ENCODE measurements at regions not wholly inside any gene's neighbourhood (a gene's known extent, or its start where the extent isn't known, plus 50 kb on each side); places are given as distances from the start of the nearest gene placed in this dataset.

DNA sequence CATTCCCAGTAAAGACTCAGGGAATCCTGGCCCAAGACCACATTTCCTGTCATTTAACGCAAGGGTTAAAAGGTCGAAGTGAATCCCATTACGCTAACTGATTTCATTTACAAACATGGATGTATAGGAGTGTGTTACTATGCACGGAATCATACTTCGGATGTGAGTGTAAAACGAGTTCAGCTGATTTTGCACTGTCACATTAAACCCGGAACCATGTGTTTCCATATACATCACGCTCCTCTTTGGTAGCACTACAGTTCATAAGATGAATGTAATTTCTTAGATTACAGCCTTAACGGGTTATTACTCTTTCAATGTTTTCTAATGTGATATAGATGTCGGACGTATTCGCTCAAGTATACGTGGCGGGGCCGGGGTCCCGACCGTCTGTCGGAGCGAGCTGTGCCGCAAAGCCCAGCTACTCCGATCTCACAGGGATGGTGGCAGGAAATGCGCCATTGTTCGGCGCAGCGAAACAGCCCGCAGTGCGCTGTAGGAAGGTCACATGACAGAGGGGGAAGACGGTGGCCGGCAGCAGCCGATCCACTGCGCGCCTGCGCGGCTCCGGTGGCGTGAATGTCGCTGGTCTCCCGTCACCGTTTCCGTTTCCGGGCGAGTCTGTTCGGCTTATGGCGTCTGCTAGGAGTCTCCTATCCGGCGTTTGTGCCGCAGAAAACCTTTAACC is 97.3 kb downstream of the NPAP1 start:
- Mint-ChIP-seq H3K9me3 (ENCODE audit: insufficient read depth) (peaks cover 18% of the 10 kb centered on the region), H3K4me1 (peaks cover 3% of the 10 kb centered on the region), H3K4me3 (peak overlapping the region; percentile 86), H3K27me3 (no peaks in the 10 kb centered on the region), H3K27ac (peak overlapping the region; percentile 65)
- ChIA-PET POLR2A (no interaction called here), CTCF (no interaction called here)
- Histone ChIP-seq H3K79me2 (ENCODE audit: control insufficient read depth, insufficient read depth, low read length) (no peaks in the 10 kb centered on the region), H3K9me3 (ENCODE audit: control extremely low read depth in 1 of 3, control insufficient read depth in 2 of 3, insufficient read depth in 1 of 3, low read length in 2 of 3) (peaks cover 2 to 20% (median 18%) of the 10 kb centered on the region in 3 donors), H3K4me2 (replicated peaks; ENCODE audit: low read depth, low read length, poor library complexity, severe bottlenecking) (peak overlapping the region; percentile 51), H3K36me3 (replicated peaks in 1 of 2; ENCODE audit: control extremely low read depth in 1 of 2, control insufficient read depth in 1 of 2, extremely low read depth in 1 of 2, insufficient read depth in 2 of 2, low read length in 1 of 2) (no peaks in the 10 kb centered on the region), H3K4me3 (ENCODE audit: control extremely low read depth in 1 of 5, extremely low read depth in 1 of 5, insufficient read depth in 1 of 5, low read depth in 2 of 5, low read length in 4 of 5) (peak overlapping the region in 4 of 5 experiments; percentile 24 to 49 (median 39)), H4K20me1 (ENCODE audit: control insufficient read depth, insufficient read depth, low read length, poor library complexity, severe bottlenecking) (no peaks in the 10 kb centered on the region), H3K4me1 (ENCODE audit: control insufficient read depth in 2 of 2, insufficient read depth in 2 of 2, low read length in 2 of 2) (no peaks in the 10 kb centered on the region), H2AFZ (ENCODE audit: insufficient read depth, low read depth, low read length, poor library complexity, severe bottlenecking) (peak overlapping the region; percentile 48), H3K27ac (ENCODE audit: low read length in 2 of 2) (no peak overlapping the region), H3K9ac (ENCODE audit: low read length) (peak overlapping the region; percentile 41), H3K27me3 (replicated peaks in 1 of 4; ENCODE audit: control extremely low read depth in 1 of 4, control insufficient read depth in 3 of 4, insufficient read depth in 4 of 4, low read length in 3 of 4) (no peaks in the 10 kb centered on the region)
- ATAC-seq (ENCODE audit: low read depth) (peak; percentile 33), DNase-seq (peak; percentile 66)
- 27% methylated on average over 35 of the region's 47 CpGs for WGBS (ENCODE audit: insufficient coverage)
- TF ChIP-seq, protein P1, sequence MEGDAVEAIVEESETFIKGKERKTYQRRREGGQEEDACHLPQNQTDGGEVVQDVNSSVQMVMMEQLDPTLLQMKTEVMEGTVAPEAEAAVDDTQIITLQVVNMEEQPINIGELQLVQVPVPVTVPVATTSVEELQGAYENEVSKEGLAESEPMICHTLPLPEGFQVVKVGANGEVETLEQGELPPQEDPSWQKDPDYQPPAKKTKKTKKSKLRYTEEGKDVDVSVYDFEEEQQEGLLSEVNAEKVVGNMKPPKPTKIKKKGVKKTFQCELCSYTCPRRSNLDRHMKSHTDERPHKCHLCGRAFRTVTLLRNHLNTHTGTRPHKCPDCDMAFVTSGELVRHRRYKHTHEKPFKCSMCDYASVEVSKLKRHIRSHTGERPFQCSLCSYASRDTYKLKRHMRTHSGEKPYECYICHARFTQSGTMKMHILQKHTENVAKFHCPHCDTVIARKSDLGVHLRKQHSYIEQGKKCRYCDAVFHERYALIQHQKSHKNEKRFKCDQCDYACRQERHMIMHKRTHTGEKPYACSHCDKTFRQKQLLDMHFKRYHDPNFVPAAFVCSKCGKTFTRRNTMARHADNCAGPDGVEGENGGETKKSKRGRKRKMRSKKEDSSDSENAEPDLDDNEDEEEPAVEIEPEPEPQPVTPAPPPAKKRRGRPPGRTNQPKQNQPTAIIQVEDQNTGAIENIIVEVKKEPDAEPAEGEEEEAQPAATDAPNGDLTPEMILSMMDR (IDR thresholded peaks at IDR 0.05), result no peak
- TF ChIP-seq EZH2 (IDR thresholded peaks at IDR 0.05; ENCODE audit: borderline replicate concordance, insufficient read depth, low read depth, low read length, poor library complexity, severe bottlenecking), result no peak
- intact Hi-C loops (cut with micrococcal nuclease), result no loop called here

DNA sequence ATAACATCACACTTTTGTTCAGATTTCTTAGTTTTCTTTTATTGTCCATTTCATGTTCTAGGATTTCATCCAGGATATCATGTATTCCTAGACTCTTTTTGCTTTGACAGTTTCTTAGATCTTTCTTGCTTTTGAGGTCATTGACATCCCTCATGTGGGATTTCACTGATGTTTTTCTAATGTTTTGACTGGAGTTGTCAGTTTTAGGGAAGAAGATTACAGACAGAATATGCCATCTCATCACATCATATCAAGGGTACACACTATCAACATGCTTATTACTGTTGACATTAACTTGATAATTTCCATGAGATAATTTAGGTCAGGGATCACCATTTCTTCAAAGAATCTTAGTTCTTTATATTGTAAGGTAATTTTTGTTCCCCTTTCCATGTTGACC is 101.7 kb downstream of the NPAP1 start:
- Histone ChIP-seq H4K20me1 (ENCODE audit: control insufficient read depth, insufficient read depth, low read length, poor library complexity, severe bottlenecking) (no peaks in the 10 kb centered on the region), H3K4me1 (ENCODE audit: control insufficient read depth in 2 of 2, insufficient read depth in 2 of 2, low read length in 2 of 2) (no peaks in the 10 kb centered on the region), H3K9me3 (ENCODE audit: control extremely low read depth in 1 of 3, control insufficient read depth in 2 of 3, insufficient read depth in 1 of 3, low read length in 2 of 3) (peaks cover 0 to 24% (median 14%) of the 10 kb centered on the region in 3 donors), H3K36me3 (replicated peaks in 1 of 2; ENCODE audit: control extremely low read depth in 1 of 2, control insufficient read depth in 1 of 2, extremely low read depth in 1 of 2, insufficient read depth in 2 of 2, low read length in 1 of 2) (no peaks in the 10 kb centered on the region), H3K27me3 (replicated peaks in 1 of 4; ENCODE audit: control extremely low read depth in 1 of 4, control insufficient read depth in 3 of 4, insufficient read depth in 4 of 4, low read length in 3 of 4) (no peaks in the 10 kb centered on the region), H3K4me2 (replicated peaks; ENCODE audit: low read depth, low read length, poor library complexity, severe bottlenecking) (no peak overlapping the region), H3K79me2 (ENCODE audit: control insufficient read depth, insufficient read depth, low read length) (no peaks in the 10 kb centered on the region), H2AFZ (ENCODE audit: insufficient read depth, low read depth, low read length, poor library complexity, severe bottlenecking) (no peak overlapping the region), H3K27ac (ENCODE audit: low read length in 2 of 2) (no peak overlapping the region), H3K9ac (ENCODE audit: low read length) (no peak overlapping the region), H3K4me3 (ENCODE audit: control extremely low read depth in 1 of 5, extremely low read depth in 1 of 5, insufficient read depth in 1 of 5, low read depth in 2 of 5, low read length in 4 of 5) (no peak overlapping the region)
- DNase-seq (no peak), ATAC-seq (ENCODE audit: low read depth) (no peak)
- POLR2A ChIA-PET, result no interaction called here
- H3K27me3 Mint-ChIP-seq, result no peaks in the 10 kb centered on the region
- H3K4me1 Mint-ChIP-seq, result peaks cover 3% of the 10 kb centered on the region
- TF ChIP-seq EZH2 (IDR thresholded peaks at IDR 0.05; ENCODE audit: borderline replicate concordance, insufficient read depth, low read depth, low read length, poor library complexity, severe bottlenecking), result no peak
- TF ChIP-seq, protein P1 (IDR thresholded peaks at IDR 0.05), result no peak
- CTCF ChIA-PET, result interaction anchor here (0.6 kb wide), 1 partner anchor 118 kb away, joined by 3 read pairs; no protein-coding TSS in a partner anchor
- H3K27ac Mint-ChIP-seq, result no peak overlapping the region
- H3K9me3 Mint-ChIP-seq (ENCODE audit: insufficient read depth), result peaks cover 15% of the 10 kb centered on the region
- H3K4me3 Mint-ChIP-seq, result no peak overlapping the region
- intact Hi-C loops (cut with micrococcal nuclease), result no loop called here
